GM12878 (cell line): ENCODE measurements at regions not wholly inside any gene's neighbourhood (a gene's known extent, or its start where the extent isn't known, plus 50 kb on each side); places are given as distances from the start of the nearest gene placed in this dataset.

Source experiments
- ATAC-seq: fragments of 200-7000 bp; cut with Tn5 transposase; 3 replicates; pipeline ENCODE4 v1.9.1; 2020; ENCODE audit warnings: mild to moderate bottlenecking, moderate library complexity
- BruUV-seq: library from RNA; stranded (reverse); fragments of 400-500 nt; replicated peaks from 2 replicates; lab custom pipeline; 2021; lab: Mats Ljungman, UMichigan
- CTCF ChIA-PET: fragments of 300-600 bp; sonication (Branson Sonifier 250); formaldehyde crosslinking; extraction: SDS; loops from one replicate; lab custom pipeline; 2021; ENCODE audit warnings: inconsistent platforms; lab: Yijun Ruan, JAX
- POLR2A ChIA-PET: fragments of 350-600 bp; formaldehyde crosslinking; extraction: SDS; loops from one replicate; lab custom pipeline; 2021; ENCODE audit warnings: inconsistent platforms; lab: Charles Lee
- RAD21 ChIA-PET: fragments of 300-600 bp; sonication (Branson Sonifier 250); formaldehyde crosslinking; loops from one replicate; lab custom pipeline; 2023; ENCODE audit warnings: antibody characterized with exemption; ENCODE audit not compliant: unreplicated experiment; lab: Charles Lee
- SMC1A ChIA-PET: fragments of 300-600 bp; sonication (Branson Sonifier 250); formaldehyde crosslinking; loops from one replicate; lab custom pipeline; 2023; ENCODE audit not compliant: unreplicated experiment, uncharacterized antibody; lab: Charles Lee
- DNase-seq: peaks from one replicate; pipeline ENCODE4 v3.0.0-alpha.2; 2011; ENCODE audit warnings: low read depth, low spot score
- FAIRE-seq: peaks from 3 replicates; lab custom pipeline; 2011; peaks lifted over from hg19 to GRCh38; lab: Jason Lieb, UNC
- H2AFZ ChIP-seq: 2 replicates; pipeline ENCODE4 v1.6.0; 2011; ENCODE audit warnings: low read depth, low read length, control low read depth; ENCODE audit not compliant: control insufficient read depth
- H3K27ac ChIP-seq: 2 replicates; pipeline ENCODE4 v1.5.1; 2011; ENCODE audit warnings: control low read depth; ENCODE audit not compliant: control insufficient read depth, insufficient read depth
- H3K27me3 ChIP-seq, 2 experiments: replicated peaks in 1 of 2; 2 replicates each; pipeline versions ENCODE4 v1.6.0 to v1.6.1; 2011; ENCODE audit warnings: low read length in 1 of 2; ENCODE audit not compliant: control insufficient read depth in 2 of 2, insufficient read depth in 2 of 2
- H3K36me3 ChIP-seq, 2 experiments: 2 replicates each; pipeline ENCODE4 v1.5.1; 2011; ENCODE audit warnings: low read length in 1 of 2; ENCODE audit not compliant: control insufficient read depth in 2 of 2, insufficient read depth in 2 of 2
- H3K4me1 ChIP-seq: 2 replicates; pipeline ENCODE4 v1.6.1; 2011; ENCODE audit warnings: mild to moderate bottlenecking, low read length, moderate library complexity, mixed read lengths; ENCODE audit not compliant: control insufficient read depth, insufficient read depth
- H3K4me2 ChIP-seq: 2 replicates; pipeline ENCODE4 v1.6.0; 2011; ENCODE audit warnings: control low read depth; ENCODE audit not compliant: control insufficient read depth, insufficient read depth
- H3K4me3 ChIP-seq: fragments of 200-600 bp; sonication (generic); 2 replicates; pipeline ENCODE4 v1.5.1; 2016
- H3K79me2 ChIP-seq: 2 replicates; pipeline ENCODE4 v1.6.0; 2011; ENCODE audit warnings: low read length; ENCODE audit not compliant: control insufficient read depth, insufficient read depth
- H3K9ac ChIP-seq: 2 replicates; pipeline ENCODE4 v1.8.0; 2011; ENCODE audit warnings: low read length, control low read depth, mixed read lengths; ENCODE audit not compliant: control insufficient read depth, insufficient read depth
- H3K9me3 ChIP-seq: replicated peaks from 3 replicates; pipeline ENCODE4 v1.5.1; 2011; ENCODE audit warnings: mild to moderate bottlenecking, low read length; ENCODE audit not compliant: control insufficient read depth, insufficient read depth
- H4K20me1 ChIP-seq: 2 replicates; pipeline ENCODE4 v1.6.0; 2011; ENCODE audit not compliant: control insufficient read depth, insufficient read depth
- CTCF ChIP-seq, 3 experiments: IDR thresholded peaks in 2 of 3; conservative IDR thresholded peaks in 1 of 3; 2 replicates each; pipeline ENCODE4 v1.5.1; 2011; ENCODE audit warnings: low read depth in 3 of 3, low read length in 3 of 3, mild to moderate bottlenecking in 3 of 3, control low read depth in 2 of 3, moderate library complexity in 2 of 3, inconsistent platforms in 1 of 3, mixed read lengths in 1 of 3; ENCODE audit not compliant: control insufficient read depth in 2 of 3, insufficient read depth in 1 of 3; ENCODE audit errors: extremely low read depth in 1 of 3
- FOXM1 ChIP-seq: IDR thresholded peaks from 2 replicates; pipeline ENCODE4 v1.6.1; 2012; ENCODE audit warnings: low read depth, mild to moderate bottlenecking, inconsistent platforms, low read length, moderate library complexity
- HSF1 ChIP-seq: fragments of 150-350 bp; IDR thresholded peaks from 2 replicates; pipeline ENCODE4 v1.6.1; 2014; ENCODE audit warnings: mild to moderate bottlenecking, low read depth, low read length
- KAT2A ChIP-seq: conservative IDR thresholded peaks from 2 replicates; pipeline ENCODE4 v1.6.1; 2011; ENCODE audit warnings: low read depth, low read length; ENCODE audit not compliant: control insufficient read depth
- MYB ChIP-seq: fragments of 150-350 bp; IDR thresholded peaks from 2 replicates; pipeline ENCODE4 v1.6.1; 2014; ENCODE audit warnings: mild to moderate bottlenecking, low read depth, low read length, borderline replicate concordance
- POLR2A ChIP-seq: IDR thresholded peaks from 2 replicates; pipeline ENCODE4 v1.6.1; 2011; ENCODE audit warnings: low read depth, mild to moderate bottlenecking, low read length
- RB1 ChIP-seq: fragments of 450-650 bp; formaldehyde crosslinking; IDR thresholded peaks from 2 replicates; pipeline ENCODE4 v1.6.1; 2017; ENCODE audit warnings: mild to moderate bottlenecking, borderline replicate concordance
- SP1 ChIP-seq: IDR thresholded peaks from one replicate; pipeline ENCODE4 v1.6.1; 2011; ENCODE audit warnings: low read depth, low read length
- WGBS: methylation state at CpG from one replicate; pipeline ENCODE4 v1.1.6; 2016; ENCODE audit warnings: low lambda C conversion rate; ENCODE audit not compliant: insufficient replicate concordance, insufficient coverage; ENCODE audit errors: missing lambda C conversion rate; 5-methylcytosine and 5-hydroxymethylcytosine counted together
- in situ Hi-C: fragments of 300-500 bp; cut with MboI; formaldehyde crosslinking; loops from 9 replicates; pipeline ENCODE4 v1.14.3; 2018; ENCODE audit warnings: mixed read lengths
- intact Hi-C: fragments of 100-400 bp; cut with micrococcal nuclease; formaldehyde crosslinking; loops from one replicate; pipeline ENCODE4 v1.14.2; 2022; ENCODE audit not compliant: unreplicated experiment

GRCh38 chr10:2813286-2813685 is 254.1 kb upstream of the PFKP start:
- DNase-seq, result no peak
- no peak overlapping the region for H3K9ac ChIP-seq
- ChIA-PET POLR2A (no interaction called here), SMC1A (interaction anchor here (1.1 kb wide), 1 partner anchor 183 kb away, joined by 3 read pairs; no protein-coding TSS in a partner anchor), CTCF (no interaction called here), RAD21 (no interaction called here)
- H3K79me2 ChIP-seq, result no peaks in the 10 kb centered on the region
- no peak for FAIRE-seq
- H3K27ac ChIP-seq, result no peak overlapping the region
- H4K20me1 ChIP-seq, result no peaks in the 10 kb centered on the region
- no peak overlapping the region for H2AFZ ChIP-seq
- H3K4me1 ChIP-seq, result no peaks in the 10 kb centered on the region
- WGBS, result 32% methylated on average over 8 of the region's 8 CpGs
- no peaks in the 10 kb centered on the region for H3K36me3 ChIP-seq
- H3K4me2 ChIP-seq, result no peak overlapping the region
- H3K4me3 ChIP-seq, result no peak overlapping the region
- no peaks in the 10 kb centered on the region for H3K27me3 ChIP-seq
- no peaks in the 10 kb centered on the region for H3K9me3 ChIP-seq
- intact Hi-C loops (no loop called here), in situ Hi-C loops (no loop called here)
- ATAC-seq, result no peak
- TF ChIP-seq RB1, result no peak
- TF ChIP-seq HSF1, result no peak
- no peak for TF ChIP-seq SP1
- TF ChIP-seq POLR2A, result no peak
- TF ChIP-seq MYB, result no peak
- TF ChIP-seq CTCF (IDR thresholded peaks at IDR 0.05 in 2 of 3, conservative IDR thresholded peaks at IDR 0.05 in 1 of 3; ENCODE audit: control insufficient read depth in 2 of 3, extremely low read depth in 1 of 3, insufficient read depth in 1 of 3, low read depth in 3 of 3, low read length in 3 of 3), result no peak
- TF ChIP-seq KAT2A, result no peak
- TF ChIP-seq FOXM1, result no peak
- BruUV-seq, result no TSS peak
